MCF 10A (cell line): ENCODE measurements at regions not wholly inside any gene's neighbourhood (a gene's known extent, or its start where the extent isn't known, plus 50 kb on each side); places are given as distances from the start of the nearest gene placed in this dataset.

ENCODE experiments used
- BruUV-seq: library from RNA; stranded (reverse); fragments of 400-500 nt; replicated peaks from 2 replicates; lab custom pipeline; 2021; lab: Mats Ljungman, UMichigan
- CTCF ChIA-PET: fragments of 300-600 bp; sonication (Branson Sonifier 250); formaldehyde crosslinking; extraction: SDS; loops from one replicate; lab custom pipeline; 2021; ENCODE audit warnings: antibody characterized with exemption, inconsistent platforms; lab: Yijun Ruan, JAX
- POLR2A ChIA-PET: fragments of 300-600, 350-650 bp; sonication (Branson Sonifier 250); formaldehyde crosslinking; extraction: SDS; loops from one replicate; lab custom pipeline; 2020; ENCODE audit warnings: antibody characterized with exemption, inconsistent platforms; lab: Yijun Ruan, JAX
- DNase-seq: peaks from one replicate; pipeline ENCODE4 v3.0.0-alpha.2; 2018; ENCODE audit not compliant: unreplicated experiment
- H3K27ac Mint-ChIP-seq: one replicate; pipeline ENCODE4 v1.8.0; 2022; ENCODE audit warnings: mild to moderate bottlenecking, low read depth, mixed read lengths; ENCODE audit not compliant: unreplicated experiment
- H3K27me3 Mint-ChIP-seq: one replicate; pipeline ENCODE4 v1.8.0; 2022; ENCODE audit warnings: mixed read lengths; ENCODE audit not compliant: insufficient read depth, unreplicated experiment
- H3K36me3 Mint-ChIP-seq: one replicate; pipeline ENCODE4 v1.8.0; 2022; ENCODE audit warnings: mild to moderate bottlenecking, moderate library complexity, mixed read lengths; ENCODE audit not compliant: insufficient read depth, unreplicated experiment
- H3K4me1 Mint-ChIP-seq: one replicate; pipeline ENCODE4 v1.8.0; 2022; ENCODE audit warnings: mixed read lengths; ENCODE audit not compliant: insufficient read depth, unreplicated experiment
- H3K4me3 Mint-ChIP-seq: one replicate; pipeline ENCODE4 v1.8.0; 2022; ENCODE audit warnings: mild to moderate bottlenecking, moderate library complexity, mixed read lengths; ENCODE audit not compliant: unreplicated experiment
- H3K9me3 Mint-ChIP-seq: one replicate; pipeline ENCODE4 v1.8.0; 2022; ENCODE audit warnings: mixed read lengths; ENCODE audit not compliant: unreplicated experiment
- intact Hi-C: fragments of 100-400 bp; cut with micrococcal nuclease; formaldehyde crosslinking; loops from 2 replicates; pipeline ENCODE4 v1.14.1; 2022
- TF ChIP-seq, protein P1 (sequence below): fragments of 200-600 bp; IDR thresholded peaks from one replicate; pipeline ENCODE4 v1.8.0; 2022; ENCODE audit warnings: antibody characterized with exemption, mild to moderate bottlenecking; ENCODE audit not compliant: unreplicated experiment

- DNase-seq = no peak
- H3K4me3 Mint-ChIP-seq = no peak overlapping the region
Measured at GRCh38 chrX:9149501-9150245, 115.7 kb upstream of the FAM9B start.

DNA sequence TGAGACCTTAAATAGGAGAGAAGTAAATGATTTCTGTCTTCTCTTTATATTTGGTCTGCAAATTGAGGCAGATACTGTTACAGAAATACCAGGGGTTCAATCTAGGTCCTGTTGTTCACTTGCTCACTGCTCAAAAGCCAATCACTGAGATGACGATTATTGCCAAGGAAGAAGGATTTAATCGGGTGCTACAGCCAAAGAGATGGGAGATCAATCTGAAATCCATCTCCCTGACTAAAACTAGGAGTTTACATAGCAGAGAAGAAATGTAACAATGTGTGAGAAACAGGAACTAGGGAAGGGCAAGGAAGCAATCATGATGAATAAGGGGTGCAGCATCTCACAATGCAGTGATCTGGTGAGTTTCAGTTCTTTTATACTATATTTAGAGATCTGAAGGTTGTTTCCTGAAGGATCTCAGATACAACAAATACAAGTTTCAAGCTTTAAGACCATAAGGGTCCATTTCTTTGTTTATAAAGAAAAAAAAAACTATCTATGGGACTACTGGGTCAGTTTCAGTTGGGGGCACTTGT lies 117.9 kb upstream of the FAM9B start:
- TF ChIP-seq, protein P1, sequence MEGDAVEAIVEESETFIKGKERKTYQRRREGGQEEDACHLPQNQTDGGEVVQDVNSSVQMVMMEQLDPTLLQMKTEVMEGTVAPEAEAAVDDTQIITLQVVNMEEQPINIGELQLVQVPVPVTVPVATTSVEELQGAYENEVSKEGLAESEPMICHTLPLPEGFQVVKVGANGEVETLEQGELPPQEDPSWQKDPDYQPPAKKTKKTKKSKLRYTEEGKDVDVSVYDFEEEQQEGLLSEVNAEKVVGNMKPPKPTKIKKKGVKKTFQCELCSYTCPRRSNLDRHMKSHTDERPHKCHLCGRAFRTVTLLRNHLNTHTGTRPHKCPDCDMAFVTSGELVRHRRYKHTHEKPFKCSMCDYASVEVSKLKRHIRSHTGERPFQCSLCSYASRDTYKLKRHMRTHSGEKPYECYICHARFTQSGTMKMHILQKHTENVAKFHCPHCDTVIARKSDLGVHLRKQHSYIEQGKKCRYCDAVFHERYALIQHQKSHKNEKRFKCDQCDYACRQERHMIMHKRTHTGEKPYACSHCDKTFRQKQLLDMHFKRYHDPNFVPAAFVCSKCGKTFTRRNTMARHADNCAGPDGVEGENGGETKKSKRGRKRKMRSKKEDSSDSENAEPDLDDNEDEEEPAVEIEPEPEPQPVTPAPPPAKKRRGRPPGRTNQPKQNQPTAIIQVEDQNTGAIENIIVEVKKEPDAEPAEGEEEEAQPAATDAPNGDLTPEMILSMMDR = no peak
- intact Hi-C loops = no loop called here
- DNase-seq = no peak
- H3K36me3 Mint-ChIP-seq = peaks cover 10% of the 10 kb centered on the region
- no TSS peak for BruUV-seq
- no peak overlapping the region for H3K4me3 Mint-ChIP-seq
- POLR2A ChIA-PET = no interaction called here
- H3K9me3 Mint-ChIP-seq = no peaks in the 10 kb centered on the region
- no peak overlapping the region for H3K27ac Mint-ChIP-seq
- H3K4me1 Mint-ChIP-seq = peaks cover 17% of the 10 kb centered on the region
- CTCF ChIA-PET = interaction anchor here (0.6 kb wide), 1 partner anchor 559 kb away, joined by 3 read pairs; no protein-coding TSS in a partner anchor
- H3K27me3 Mint-ChIP-seq = no peaks in the 10 kb centered on the region

More at GRCh38 chrX:9149501-9150245, 115.7 kb upstream of the FAM9B start:
- CTCF ChIA-PET = interaction anchor here (1.6 kb wide), 1 partner anchor 11 kb away, joined by 3 read pairs; no protein-coding TSS in a partner anchor
- H3K4me1 Mint-ChIP-seq = peaks cover 21% of the 10 kb centered on the region
- H3K27ac Mint-ChIP-seq = no peak overlapping the region
- intact Hi-C loops = no loop called here
- no peaks in the 10 kb centered on the region for H3K27me3 Mint-ChIP-seq
- BruUV-seq = no TSS peak
- POLR2A ChIA-PET = interaction anchor here (0.6 to 1.1 kb wide), 5 partner anchors 13 to 161 kb away, joined by 3 to 4 read pairs (median 4); no protein-coding TSS in a partner anchor
- no peaks in the 10 kb centered on the region for H3K36me3 Mint-ChIP-seq
- TF ChIP-seq, protein P1 = no peak
- H3K9me3 Mint-ChIP-seq = no peaks in the 10 kb centered on the region

DNA sequence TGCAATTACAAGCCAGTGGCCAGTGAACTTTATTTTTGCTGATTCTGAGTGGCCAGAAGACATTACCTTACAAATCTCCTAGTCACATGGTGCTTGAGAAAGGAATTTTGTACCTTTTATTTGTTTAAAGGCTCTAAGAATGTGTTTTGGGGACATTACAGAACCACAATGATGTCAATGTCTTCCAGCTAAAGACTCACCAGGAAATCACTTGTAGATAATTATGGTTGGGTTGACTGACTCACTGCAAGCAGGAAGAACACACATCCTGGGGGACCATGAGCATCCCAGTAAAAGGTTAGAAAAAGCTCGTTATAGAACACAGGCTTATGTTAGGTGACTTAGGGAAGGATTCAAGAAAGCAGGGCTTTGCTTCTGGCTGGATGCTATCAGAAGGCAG lies 119.4 kb upstream of the FAM9B start:
- Mint-ChIP-seq H3K4me1 (peaks cover 17% of the 10 kb centered on the region), H3K4me3 (no peak overlapping the region), H3K9me3 (peaks cover 2% of the 10 kb centered on the region), H3K36me3 (peaks cover 10% of the 10 kb centered on the region), H3K27ac (no peak overlapping the region), H3K27me3 (no peaks in the 10 kb centered on the region)
- TF ChIP-seq, protein P1 = no peak
- intact Hi-C loops = no loop called here
- CTCF ChIA-PET = no interaction called here
- no TSS peak for BruUV-seq
- no peak for DNase-seq
- POLR2A ChIA-PET = no interaction called here

DNA sequence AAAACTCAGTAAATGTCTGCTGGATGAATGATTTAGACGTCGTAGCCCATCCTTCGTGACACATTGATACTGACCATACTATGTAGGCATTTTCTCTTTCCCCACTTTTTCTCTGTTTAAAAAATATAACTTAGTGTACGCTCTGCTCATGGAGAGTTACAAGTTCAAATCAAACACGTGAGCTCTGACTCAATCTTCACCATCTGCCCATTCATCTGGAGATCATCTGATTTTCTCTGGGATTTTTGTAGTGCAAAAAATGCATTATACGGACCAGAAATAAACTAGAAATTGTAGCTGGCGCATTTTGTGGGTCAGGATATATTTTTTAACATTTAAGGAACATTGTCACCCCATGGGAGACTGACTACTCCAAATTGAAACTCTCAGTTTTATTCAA lies 124.7 kb upstream of the FAM9B start:
- Mint-ChIP-seq H3K4me3 (no peak overlapping the region), H3K27ac (no peak overlapping the region), H3K4me1 (no peaks in the 10 kb centered on the region), H3K9me3 (peaks cover 18% of the 10 kb centered on the region), H3K36me3 (peaks cover 10% of the 10 kb centered on the region), H3K27me3 (no peaks in the 10 kb centered on the region)
- no TSS peak for BruUV-seq
- TF ChIP-seq, protein P1 = no peak
- intact Hi-C loops = no loop called here
- ChIA-PET POLR2A (no interaction called here), CTCF (no interaction called here)
- DNase-seq = no peak
